CD4-positive, alpha-beta T cell treated with Interleukin-4 for 1 hour (primary cell): ENCODE measurements at regions not wholly inside any gene's neighbourhood (a gene's known extent, or its start where the extent isn't known, plus 50 kb on each side); places are given as distances from the start of the nearest gene placed in this dataset.
"Not testable (repeated sequence)": the region's sequence is repeated elsewhere in the genome, so short reads cannot be mapped to it uniquely, and the experiment has no call there.

Source experiments
- DNase-seq, 2 donors: peaks; one replicate each; pipeline ENCODE4 v3.0.0-alpha.2; 2020 to 2022

GRCh38 chrY:3391508-3391907, 187.4 kb upstream of the TGIF2LY start:
- not testable (repeated sequence) for DNase-seq

GRCh38 chrY:3404241-3404640, 174.6 kb upstream of the TGIF2LY start:
- DNase-seq, result not testable (repeated sequence)

- DNase-seq, result peak in 1 of 2 donors; percentile 28
Measured at GRCh38 chrY:3405585-3405984, 173.3 kb upstream of the TGIF2LY start.

DNA sequence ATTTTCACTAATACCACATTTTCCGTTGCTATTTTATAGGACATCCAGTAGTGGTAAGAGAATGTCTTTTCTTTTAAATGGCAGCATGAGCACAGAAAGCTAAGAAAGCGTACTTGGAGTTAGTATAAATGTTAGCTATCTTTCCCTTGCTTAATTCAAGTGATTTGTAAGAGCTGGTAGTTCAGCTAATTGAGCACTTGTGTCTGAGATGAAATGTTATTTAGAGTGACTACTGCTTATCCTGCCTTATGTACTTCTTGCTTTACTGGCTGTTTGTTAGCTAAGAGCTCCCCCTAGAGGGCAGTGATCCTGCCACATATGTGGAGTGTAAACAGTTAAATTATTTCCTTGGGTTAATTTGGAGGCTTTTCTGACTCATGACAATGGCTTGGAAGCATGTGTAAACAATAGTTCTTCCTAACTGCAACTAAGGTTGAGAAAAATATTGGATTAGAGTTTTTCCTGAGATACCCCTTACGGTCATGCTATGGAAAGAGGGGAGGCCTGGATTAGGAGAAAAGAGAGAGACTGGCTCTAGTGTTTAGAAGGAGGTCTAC, 171.9 kb upstream of the TGIF2LY start:
- DNase-seq, result not testable (repeated sequence)

GRCh38 chrY:3410322-3410892, 168.5 kb upstream of the TGIF2LY start:
- not testable (repeated sequence) for DNase-seq
